Mucosa of descending colon (tissue), 3 donors: ENCODE measurements at regions not wholly inside any gene's neighbourhood (a gene's known extent, or its start where the extent isn't known, plus 50 kb on each side); places are given as distances from the start of the nearest gene placed in this dataset.

Experiments used
- ATAC-seq: fragments of 200-7000 bp; cut with Tn5 transposase; one replicate; pipeline ENCODE4 v1.9.1; 2020; ENCODE audit warnings: mild to moderate bottlenecking, moderate library complexity
- DNase-seq, 3 donors: peaks; one replicate each; pipeline ENCODE4 v3.0.0-alpha.2; 2020
- H3K36me3 ChIP-seq: fragments of 200-600 bp; one replicate; pipeline ENCODE4 v1.8.0; 2021; ENCODE audit warnings: low read depth, mild to moderate bottlenecking
- H3K4me1 ChIP-seq: fragments of 200-600 bp; one replicate; pipeline ENCODE4 v1.8.0; 2021; ENCODE audit warnings: low read depth, mild to moderate bottlenecking
- H3K4me3 ChIP-seq: fragments of 200-600 bp; one replicate; pipeline ENCODE4 v1.8.0; 2021; ENCODE audit warnings: mild to moderate bottlenecking
- H3K9me3 ChIP-seq: fragments of 200-600 bp; one replicate; pipeline ENCODE4 v1.8.0; 2021; ENCODE audit warnings: mild to moderate bottlenecking
- CTCF ChIP-seq: fragments of 200-600 bp; IDR thresholded peaks from one replicate; pipeline ENCODE4 v1.8.0; 2022; ENCODE audit warnings: antibody characterized with exemption, mild to moderate bottlenecking
- intact Hi-C, 2 donors: fragments of 100-400 bp; cut with DNase I in 1 of 2; cut with micrococcal nuclease in 1 of 2; formaldehyde crosslinking; loops; one replicate each; pipeline versions ENCODE4 v1.11.0 to v1.11.1; 2022; cut with DNase I, micrococcal nuclease
- donor health status: DM: no; HTN: no; CAD: no; lungs with moderate emphysema.
- donor health status: DM: no; HTN: no; CAD: no.
- donor health status: DM: no; HTN: yes; CAD: no.

- Histone ChIP-seq H3K4me1 (no peaks in the 10 kb centered on the region), H3K9me3 (no peaks in the 10 kb centered on the region), H3K36me3 (no peaks in the 10 kb centered on the region), H3K4me3 (no peak overlapping the region)
- TF ChIP-seq CTCF, result no peak
- intact Hi-C loops, result no loop called here
- DNase-seq, result no peak
- ATAC-seq, result no peak
Measured at GRCh38 chr4:130293692-130294091, 1197.7 kb downstream of the C4orf33 start.

DNA sequence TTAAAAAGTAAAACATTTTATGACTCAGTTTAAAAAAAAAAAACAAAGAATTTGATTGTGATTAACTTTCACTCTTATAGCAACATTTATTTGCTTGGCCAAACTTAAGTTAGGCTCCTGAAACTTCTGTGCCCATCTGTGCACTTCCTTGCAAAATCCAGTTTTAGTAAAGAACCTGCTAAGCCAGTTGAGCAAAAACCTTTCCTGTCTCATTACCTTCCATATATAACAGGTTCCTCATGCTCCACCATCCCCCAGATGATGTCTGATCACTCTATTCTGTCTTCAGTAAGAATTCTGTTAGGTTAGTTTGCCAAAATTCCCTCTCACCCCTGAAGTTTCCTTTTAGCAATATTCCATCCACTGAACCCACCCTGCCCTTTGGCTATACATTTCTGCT, 1200.5 kb downstream of the C4orf33 start:
- DNase-seq (no peak), ATAC-seq (no peak)
- no peaks in the 10 kb centered on the region for H3K9me3 ChIP-seq
- no peaks in the 10 kb centered on the region for H3K4me1 ChIP-seq
- TF ChIP-seq CTCF, result no peak
- intact Hi-C loops, result no loop called here
- no peak overlapping the region for H3K4me3 ChIP-seq
- no peaks in the 10 kb centered on the region for H3K36me3 ChIP-seq

DNA sequence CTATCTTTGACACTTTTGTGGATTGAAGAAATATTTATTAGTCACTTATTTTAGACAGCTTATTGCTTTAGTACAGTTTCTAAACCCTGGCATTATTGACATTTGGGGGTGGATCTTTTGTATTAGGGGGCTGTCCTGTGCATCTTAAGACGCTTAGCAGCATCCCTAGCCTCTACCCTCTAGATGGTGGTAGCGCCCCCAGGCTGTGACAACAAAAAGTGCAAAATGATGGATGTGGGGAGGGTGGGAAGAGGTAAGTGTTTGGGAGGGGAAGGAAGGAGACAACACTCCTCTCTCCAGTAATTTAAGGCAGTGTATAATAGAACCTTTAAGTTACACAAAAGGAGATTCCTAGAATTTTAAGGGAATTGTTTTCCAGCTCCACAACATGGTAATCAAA, 1210.6 kb downstream of the C4orf33 start:
- intact Hi-C loops, result no loop called here
- no peaks in the 10 kb centered on the region for H3K4me1 ChIP-seq
- ATAC-seq (no peak), DNase-seq (no peak)
- no peak for TF ChIP-seq CTCF
- H3K36me3 ChIP-seq, result no peaks in the 10 kb centered on the region
- no peaks in the 10 kb centered on the region for H3K9me3 ChIP-seq
- H3K4me3 ChIP-seq, result no peak overlapping the region

- no peak overlapping the region for H3K4me3 ChIP-seq
- no peak for TF ChIP-seq CTCF
- intact Hi-C loops, result no loop called here
- no peaks in the 10 kb centered on the region for H3K9me3 ChIP-seq
- DNase-seq (no peak), ATAC-seq (no peak)
- no peaks in the 10 kb centered on the region for H3K4me1 ChIP-seq
- no peaks in the 10 kb centered on the region for H3K36me3 ChIP-seq
Measured at GRCh38 chr4:130309221-130309620, 1213.3 kb downstream of the C4orf33 start.

GRCh38 chr4:130322439-130322838, 1226.5 kb downstream of the C4orf33 start:
- Histone ChIP-seq H3K36me3 (no peaks in the 10 kb centered on the region), H3K4me1 (no peaks in the 10 kb centered on the region), H3K9me3 (no peaks in the 10 kb centered on the region), H3K4me3 (no peak overlapping the region)
- no peak for DNase-seq
- intact Hi-C loops, result no loop called here
- TF ChIP-seq CTCF, result no peak
- ATAC-seq, result no peak

DNA sequence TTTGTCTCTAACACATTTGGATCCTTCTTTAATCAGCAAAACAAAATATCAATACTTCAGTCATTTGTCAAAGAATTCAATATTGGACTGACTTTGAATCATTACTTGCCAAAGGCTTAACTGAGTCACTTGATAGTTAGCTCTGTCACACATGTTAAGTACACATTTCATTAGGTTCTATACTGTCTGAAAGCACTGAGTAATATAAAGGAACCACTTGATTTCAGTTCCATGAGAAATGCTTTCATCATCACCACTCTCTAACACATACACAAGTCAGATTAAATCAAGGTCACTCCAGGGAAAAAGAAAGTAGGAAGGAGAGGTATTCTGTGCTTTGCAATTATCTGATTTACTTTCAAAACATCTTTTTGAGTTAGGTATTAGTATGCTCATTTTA, 1233.1 kb downstream of the C4orf33 start:
- no peak overlapping the region for H3K4me3 ChIP-seq
- ATAC-seq (no peak), DNase-seq (no peak)
- no peaks in the 10 kb centered on the region for H3K4me1 ChIP-seq
- TF ChIP-seq CTCF, result no peak
- no peaks in the 10 kb centered on the region for H3K36me3 ChIP-seq
- no peaks in the 10 kb centered on the region for H3K9me3 ChIP-seq
- intact Hi-C loops, result no loop called here
